Colonic mucosa (tissue), 4 donors: ENCODE measurements at regions not wholly inside any gene's neighbourhood (a gene's known extent, or its start where the extent isn't known, plus 50 kb on each side); places are given as distances from the start of the nearest gene placed in this dataset.

Source experiments
- DNase-seq: peaks from one replicate; pipeline ENCODE4 v3.0.0-alpha.2; 2020
- H3K27ac ChIP-seq: fragments of 200-600 bp; one replicate; pipeline ENCODE4 v1.8.0; 2021
- H3K27me3 ChIP-seq: fragments of 200-600 bp; one replicate; pipeline ENCODE4 v1.8.0; 2021
- H3K36me3 ChIP-seq: fragments of 200-600 bp; one replicate; pipeline ENCODE4 v1.8.0; 2021
- H3K4me1 ChIP-seq: fragments of 200-600 bp; one replicate; pipeline ENCODE4 v1.8.0; 2021; ENCODE audit warnings: mild to moderate bottlenecking
- H3K4me3 ChIP-seq: fragments of 200-600 bp; one replicate; pipeline ENCODE4 v1.8.0; 2021
- H3K9ac ChIP-seq, 2 donors: one replicate each; pipeline ENCODE4 v1.7.0; 2013; ENCODE audit warnings: control low read depth in 2 of 2, low read depth in 2 of 2, low read length in 2 of 2
- H3K9me3 ChIP-seq: fragments of 200-600 bp; one replicate; pipeline ENCODE4 v1.8.0; 2021
- intact Hi-C: fragments of 100-400 bp; cut with DNase I; formaldehyde crosslinking; loops from one replicate; pipeline ENCODE4 v1.14.1; 2022
- TF ChIP-seq, protein P1 (sequence below): fragments of 200-600 bp; IDR thresholded peaks from one replicate; pipeline ENCODE4 v1.8.0; 2022; ENCODE audit warnings: antibody characterized with exemption, mild to moderate bottlenecking
- donor health status: healthy.
- donor health status: DM: no; HTN: no; CAD: no.
- donor health status: DM: no; HTN: no; CAD: no.

DNA sequence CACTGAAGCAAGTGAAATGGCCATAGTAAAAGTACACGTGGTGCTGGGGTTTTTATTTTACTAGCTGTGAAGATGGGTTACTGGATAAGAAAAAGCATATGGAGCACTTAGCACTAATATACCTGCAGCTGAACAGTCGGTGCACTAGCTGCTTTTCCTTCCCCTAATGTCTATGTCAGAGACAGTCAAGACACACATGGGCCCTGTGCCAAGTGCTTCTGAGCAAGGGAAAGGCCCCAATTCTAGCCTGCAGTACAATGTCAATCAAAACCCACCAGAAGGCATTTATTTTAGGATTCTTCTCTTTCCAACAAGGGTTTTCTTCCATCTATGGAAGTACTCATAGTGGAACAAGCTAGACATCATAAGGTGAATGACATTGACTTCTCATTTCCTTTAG, 716.7 kb downstream of the CCSER2 start:
- no peak for DNase-seq
- no peak overlapping the region for H3K27ac ChIP-seq
- no peak overlapping the region for H3K9ac ChIP-seq
- intact Hi-C loops = no loop called here
- H3K9me3 ChIP-seq = no peaks in the 10 kb centered on the region
- TF ChIP-seq, protein P1, sequence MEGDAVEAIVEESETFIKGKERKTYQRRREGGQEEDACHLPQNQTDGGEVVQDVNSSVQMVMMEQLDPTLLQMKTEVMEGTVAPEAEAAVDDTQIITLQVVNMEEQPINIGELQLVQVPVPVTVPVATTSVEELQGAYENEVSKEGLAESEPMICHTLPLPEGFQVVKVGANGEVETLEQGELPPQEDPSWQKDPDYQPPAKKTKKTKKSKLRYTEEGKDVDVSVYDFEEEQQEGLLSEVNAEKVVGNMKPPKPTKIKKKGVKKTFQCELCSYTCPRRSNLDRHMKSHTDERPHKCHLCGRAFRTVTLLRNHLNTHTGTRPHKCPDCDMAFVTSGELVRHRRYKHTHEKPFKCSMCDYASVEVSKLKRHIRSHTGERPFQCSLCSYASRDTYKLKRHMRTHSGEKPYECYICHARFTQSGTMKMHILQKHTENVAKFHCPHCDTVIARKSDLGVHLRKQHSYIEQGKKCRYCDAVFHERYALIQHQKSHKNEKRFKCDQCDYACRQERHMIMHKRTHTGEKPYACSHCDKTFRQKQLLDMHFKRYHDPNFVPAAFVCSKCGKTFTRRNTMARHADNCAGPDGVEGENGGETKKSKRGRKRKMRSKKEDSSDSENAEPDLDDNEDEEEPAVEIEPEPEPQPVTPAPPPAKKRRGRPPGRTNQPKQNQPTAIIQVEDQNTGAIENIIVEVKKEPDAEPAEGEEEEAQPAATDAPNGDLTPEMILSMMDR = no peak
- H3K27me3 ChIP-seq = no peaks in the 10 kb centered on the region
- no peak overlapping the region for H3K4me3 ChIP-seq
- no peaks in the 10 kb centered on the region for H3K4me1 ChIP-seq
- H3K36me3 ChIP-seq = no peaks in the 10 kb centered on the region

DNA sequence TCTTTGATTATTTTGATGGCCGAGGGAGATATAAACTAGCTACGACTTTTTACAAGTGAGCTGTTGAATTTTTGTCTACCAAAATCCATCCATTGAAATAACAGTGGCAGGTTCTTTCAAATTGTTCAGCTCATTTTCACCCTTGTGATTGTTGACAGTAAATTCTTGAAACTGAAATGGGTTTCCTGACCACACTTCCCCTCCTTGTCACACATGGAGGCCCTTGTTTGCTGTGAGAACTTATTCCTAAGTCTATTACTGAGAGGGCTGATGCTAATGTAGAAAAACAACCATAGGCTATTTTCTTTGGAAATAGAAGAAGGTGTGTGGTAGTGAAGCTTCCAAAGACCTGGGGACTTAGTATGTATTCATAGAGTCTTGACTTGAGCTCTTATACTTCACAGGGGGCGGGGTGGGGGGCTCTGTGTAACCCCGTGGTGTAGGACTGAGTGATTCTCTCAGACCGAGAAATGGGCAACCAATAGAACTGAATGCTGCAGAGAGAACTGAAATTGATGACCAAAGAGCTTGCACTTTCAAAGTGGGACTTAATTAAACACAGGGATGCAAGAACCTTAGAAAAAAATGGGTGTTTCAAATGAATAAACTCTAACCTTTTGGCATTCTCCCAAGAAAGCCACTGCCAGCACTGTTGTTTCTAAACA, 718.9 kb downstream of the CCSER2 start:
- Histone ChIP-seq H3K27ac (no peak overlapping the region), H3K4me1 (no peaks in the 10 kb centered on the region), H3K9me3 (no peaks in the 10 kb centered on the region), H3K4me3 (no peak overlapping the region), H3K27me3 (no peaks in the 10 kb centered on the region), H3K9ac (no peak overlapping the region), H3K36me3 (no peaks in the 10 kb centered on the region)
- intact Hi-C loops = no loop called here
- TF ChIP-seq, protein P1 = no peak
- no peak for DNase-seq

DNA sequence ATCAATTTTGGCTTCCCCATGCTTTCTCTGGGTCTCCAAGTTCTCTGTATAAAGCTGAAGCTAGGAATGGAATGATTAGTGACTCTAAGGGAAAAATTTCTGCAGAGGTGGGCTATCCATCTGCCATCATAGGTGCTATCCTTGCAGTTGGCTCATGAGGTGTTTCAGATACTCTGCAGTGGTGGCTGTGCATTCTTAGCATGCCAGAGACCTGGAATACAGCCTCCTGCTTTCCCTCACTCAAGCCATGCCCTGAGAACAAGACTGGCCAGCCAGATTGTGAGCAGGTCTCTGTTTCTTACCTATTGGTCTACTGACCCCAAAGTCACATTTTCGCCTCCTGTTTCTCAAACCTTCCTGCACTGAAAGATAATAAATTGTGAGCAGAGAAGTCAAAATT, 719.6 kb downstream of the CCSER2 start:
- H3K9me3 ChIP-seq = no peaks in the 10 kb centered on the region
- H3K36me3 ChIP-seq = no peaks in the 10 kb centered on the region
- intact Hi-C loops = no loop called here
- DNase-seq = no peak
- H3K27ac ChIP-seq = no peak overlapping the region
- H3K4me1 ChIP-seq = no peaks in the 10 kb centered on the region
- H3K27me3 ChIP-seq = no peaks in the 10 kb centered on the region
- no peak overlapping the region for H3K4me3 ChIP-seq
- H3K9ac ChIP-seq = no peak overlapping the region
- TF ChIP-seq, protein P1 = no peak

DNA sequence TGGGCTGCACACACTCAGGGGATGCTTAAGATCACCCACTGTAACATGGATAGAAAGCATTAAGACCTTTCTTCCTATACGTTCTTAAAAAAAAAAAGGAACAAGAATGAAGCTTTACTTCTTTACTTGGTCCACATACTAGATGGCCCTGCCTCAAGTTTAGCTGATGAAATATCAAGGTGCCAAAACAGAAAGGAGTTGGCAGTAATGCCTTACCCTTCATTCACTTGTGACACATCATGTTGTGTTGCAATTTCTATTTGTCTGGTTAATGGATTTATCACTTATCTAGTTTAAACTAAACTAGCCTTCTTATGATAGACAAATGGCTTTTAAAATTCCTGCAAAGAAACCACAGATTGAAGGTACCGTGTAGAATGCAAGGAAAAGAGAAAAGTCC, 720.3 kb downstream of the CCSER2 start:
- H3K27me3 ChIP-seq = no peaks in the 10 kb centered on the region
- H3K9ac ChIP-seq = no peak overlapping the region
- intact Hi-C loops = no loop called here
- no peaks in the 10 kb centered on the region for H3K36me3 ChIP-seq
- no peak for DNase-seq
- no peak overlapping the region for H3K27ac ChIP-seq
- no peaks in the 10 kb centered on the region for H3K4me1 ChIP-seq
- TF ChIP-seq, protein P1 = no peak
- H3K4me3 ChIP-seq = no peak overlapping the region
- no peaks in the 10 kb centered on the region for H3K9me3 ChIP-seq

DNA sequence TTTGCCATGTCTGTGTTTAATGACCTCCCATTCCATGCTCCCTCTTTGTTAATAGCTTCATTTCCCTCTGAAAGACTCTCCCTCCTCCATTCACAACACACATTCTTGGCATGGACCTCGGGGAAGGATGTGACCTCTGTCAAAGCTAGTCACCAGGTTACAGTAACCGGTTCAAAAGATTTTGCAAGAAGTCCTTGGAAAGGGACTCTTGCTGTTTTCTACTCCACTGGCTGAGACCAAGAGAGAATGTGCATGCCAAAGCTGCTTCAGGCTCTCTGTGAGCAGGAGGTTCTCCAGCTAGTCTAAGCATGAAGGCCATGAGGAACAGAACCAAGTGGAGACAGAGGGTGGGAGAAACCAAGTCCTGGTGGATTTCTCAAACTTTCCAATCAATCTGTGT, 732.6 kb downstream of the CCSER2 start:
- Histone ChIP-seq H3K9ac (no peak overlapping the region), H3K9me3 (no peaks in the 10 kb centered on the region), H3K27me3 (no peaks in the 10 kb centered on the region), H3K4me1 (no peaks in the 10 kb centered on the region), H3K36me3 (no peaks in the 10 kb centered on the region), H3K4me3 (no peak overlapping the region), H3K27ac (no peak overlapping the region)
- intact Hi-C loops = no loop called here
- TF ChIP-seq, protein P1 = no peak
- no peak for DNase-seq
